Trophoblast cell (in vitro differentiated cells and primary cell): ENCODE measurements at regions not wholly inside any gene's neighbourhood (a gene's known extent, or its start where the extent isn't known, plus 50 kb on each side); places are given as distances from the start of the nearest gene placed in this dataset.

ENCODE experiments used
- DNase-seq, 2 donors: peaks; one replicate each; pipeline ENCODE4 v3.0.0-alpha.2; 2016
- H2AFZ ChIP-seq: 2 replicates; pipeline ENCODE4 v1.6.1; 2013; ENCODE audit warnings: low read length, moderate library complexity, mild to moderate bottlenecking; ENCODE audit not compliant: insufficient read depth, poor library complexity
- H2AK5ac ChIP-seq: 2 replicates; pipeline ENCODE4 v1.6.1; 2013; ENCODE audit warnings: mild to moderate bottlenecking, low read length
- H2BK120ac ChIP-seq: 2 replicates; pipeline ENCODE4 v1.6.1; 2013; ENCODE audit warnings: low read length, mild to moderate bottlenecking, moderate library complexity; ENCODE audit not compliant: insufficient read depth, poor library complexity
- H2BK12ac ChIP-seq: 2 replicates; pipeline ENCODE4 v1.6.1; 2013; ENCODE audit warnings: mild to moderate bottlenecking, low read length, moderate library complexity
- H2BK5ac ChIP-seq: 2 replicates; pipeline ENCODE4 v1.6.1; 2013; ENCODE audit warnings: low read length, low read depth, moderate library complexity, mild to moderate bottlenecking; ENCODE audit not compliant: poor library complexity
- H3K14ac ChIP-seq: 2 replicates; pipeline ENCODE4 v1.6.1; 2013; ENCODE audit warnings: mild to moderate bottlenecking, low read length
- H3K18ac ChIP-seq: 2 replicates; pipeline ENCODE4 v1.6.1; 2013; ENCODE audit warnings: mild to moderate bottlenecking, low read length
- H3K23ac ChIP-seq: 2 replicates; pipeline ENCODE4 v1.6.1; 2013; ENCODE audit warnings: low read length
- H3K27ac ChIP-seq: 2 replicates; pipeline ENCODE4 v1.5.1; 2013; ENCODE audit warnings: low read depth, mild to moderate bottlenecking, inconsistent platforms, low read length, moderate library complexity
- H3K27me3 ChIP-seq: 2 replicates; pipeline ENCODE4 v1.6.1; 2013; ENCODE audit warnings: inconsistent platforms, mild to moderate bottlenecking, low read length, moderate library complexity; ENCODE audit not compliant: insufficient read depth
- H3K36me3 ChIP-seq, 2 experiments: 1 replicate in 1 of 2; 2 replicates in 1 of 2; pipeline ENCODE4 v1.6.1; 2013; ENCODE audit warnings: low read length in 2 of 2, mild to moderate bottlenecking in 2 of 2, moderate library complexity in 1 of 2; ENCODE audit not compliant: insufficient read depth in 2 of 2, control insufficient read depth in 1 of 2
- H3K4ac ChIP-seq: 2 replicates; pipeline ENCODE4 v1.6.1; 2013; ENCODE audit warnings: low read depth, mild to moderate bottlenecking, low read length, moderate library complexity
- H3K4me1 ChIP-seq, 2 experiments: 1 replicate in 1 of 2; 2 replicates in 1 of 2; pipeline ENCODE4 v1.6.1; 2013; ENCODE audit warnings: low read length in 2 of 2, mild to moderate bottlenecking in 2 of 2, moderate library complexity in 1 of 2; ENCODE audit not compliant: insufficient read depth in 2 of 2, control insufficient read depth in 1 of 2
- H3K4me2 ChIP-seq: 2 replicates; pipeline ENCODE4 v1.6.1; 2013; ENCODE audit warnings: inconsistent platforms, mild to moderate bottlenecking, low read length, moderate library complexity
- H3K4me3 ChIP-seq: 2 replicates; pipeline ENCODE4 v1.5.1; 2013; ENCODE audit warnings: mild to moderate bottlenecking, low read depth, low read length, inconsistent platforms
- H3K79me1 ChIP-seq: one replicate; pipeline ENCODE4 v1.6.1; 2013; ENCODE audit warnings: low read length
- H3K79me2 ChIP-seq: 2 replicates; pipeline ENCODE4 v1.6.1; 2013; ENCODE audit warnings: low read length, mild to moderate bottlenecking; ENCODE audit not compliant: control insufficient read depth, insufficient read depth, poor library complexity
- H3K9ac ChIP-seq: 2 replicates; pipeline ENCODE4 v1.6.1; 2013; ENCODE audit warnings: mild to moderate bottlenecking, low read length
- H3K9me3 ChIP-seq: 2 replicates; pipeline ENCODE4 v1.6.1; 2013; ENCODE audit warnings: low read depth, mild to moderate bottlenecking, control low read depth, inconsistent platforms, low read length; ENCODE audit not compliant: insufficient read depth
- H4K12ac ChIP-seq: 2 replicates; pipeline ENCODE4 v1.6.1; 2013; ENCODE audit warnings: low read depth, mild to moderate bottlenecking, low read length, moderate library complexity
- H4K8ac ChIP-seq: 2 replicates; pipeline ENCODE4 v1.6.1; 2013; ENCODE audit warnings: low read depth, mild to moderate bottlenecking, low read length, moderate library complexity
- H4K91ac ChIP-seq: one replicate; pipeline ENCODE4 v1.6.1; 2013; ENCODE audit warnings: low read depth, mild to moderate bottlenecking, low read length, moderate library complexity
- WGBS: extraction: QIAGEN DNeasy Blood & Tissue Kit; methylation state at CpG from one replicate; pipeline ENCODE4 v1.1.7; 2013; ENCODE audit warnings: missing lambda C conversion rate; ENCODE audit not compliant: insufficient read length, insufficient coverage; ENCODE audit errors: extremely low coverage; 5-methylcytosine and 5-hydroxymethylcytosine counted together

DNA sequence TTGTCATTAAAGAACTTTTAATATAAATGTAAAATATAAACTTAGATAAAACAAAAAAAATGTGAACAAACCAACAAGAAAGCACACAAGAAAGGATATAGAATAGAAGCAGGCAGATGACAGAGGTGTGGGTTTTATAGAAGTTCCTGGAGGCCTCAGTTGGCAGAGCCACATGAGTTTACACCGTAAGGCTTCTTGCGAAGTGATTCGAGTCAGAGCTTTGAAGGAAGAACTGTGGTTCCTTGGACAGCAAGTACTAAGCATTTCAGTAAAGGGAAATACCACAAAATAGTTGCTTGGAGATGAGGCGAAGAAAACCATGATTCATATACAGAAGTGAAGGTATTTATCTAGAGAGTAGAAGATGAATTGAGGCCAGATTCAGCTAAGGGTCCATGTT, 207.9 kb upstream of the EYA4 start:
- no peak overlapping the region for H2BK12ac ChIP-seq
- no peak overlapping the region for H2BK120ac ChIP-seq
- H3K18ac ChIP-seq, result no peak overlapping the region
- DNase-seq, result no peak
- H3K4ac ChIP-seq, result no peak overlapping the region
- H3K9ac ChIP-seq, result no peak overlapping the region
- no peaks in the 10 kb centered on the region for H3K36me3 ChIP-seq
- no peaks in the 10 kb centered on the region for H3K27me3 ChIP-seq
- no peak overlapping the region for H3K4me2 ChIP-seq
- no peak overlapping the region for H3K27ac ChIP-seq
- H2AFZ ChIP-seq, result no peak overlapping the region
- no peak overlapping the region for H3K4me3 ChIP-seq
- H2AK5ac ChIP-seq, result no peak overlapping the region
- H3K14ac ChIP-seq, result no peak overlapping the region
- no peak overlapping the region for H4K91ac ChIP-seq
- H3K79me1 ChIP-seq, result no peaks in the 10 kb centered on the region
- H3K4me1 ChIP-seq, result no peaks in the 10 kb centered on the region
- H2BK5ac ChIP-seq, result no peak overlapping the region
- no peak overlapping the region for H4K12ac ChIP-seq
- no peaks in the 10 kb centered on the region for H3K9me3 ChIP-seq
- no CpG with 5 or more reads among the region's 4 CpGs for WGBS
- no peak overlapping the region for H4K8ac ChIP-seq
- H3K79me2 ChIP-seq, result no peaks in the 10 kb centered on the region
- H3K23ac ChIP-seq, result no peak overlapping the region

DNA sequence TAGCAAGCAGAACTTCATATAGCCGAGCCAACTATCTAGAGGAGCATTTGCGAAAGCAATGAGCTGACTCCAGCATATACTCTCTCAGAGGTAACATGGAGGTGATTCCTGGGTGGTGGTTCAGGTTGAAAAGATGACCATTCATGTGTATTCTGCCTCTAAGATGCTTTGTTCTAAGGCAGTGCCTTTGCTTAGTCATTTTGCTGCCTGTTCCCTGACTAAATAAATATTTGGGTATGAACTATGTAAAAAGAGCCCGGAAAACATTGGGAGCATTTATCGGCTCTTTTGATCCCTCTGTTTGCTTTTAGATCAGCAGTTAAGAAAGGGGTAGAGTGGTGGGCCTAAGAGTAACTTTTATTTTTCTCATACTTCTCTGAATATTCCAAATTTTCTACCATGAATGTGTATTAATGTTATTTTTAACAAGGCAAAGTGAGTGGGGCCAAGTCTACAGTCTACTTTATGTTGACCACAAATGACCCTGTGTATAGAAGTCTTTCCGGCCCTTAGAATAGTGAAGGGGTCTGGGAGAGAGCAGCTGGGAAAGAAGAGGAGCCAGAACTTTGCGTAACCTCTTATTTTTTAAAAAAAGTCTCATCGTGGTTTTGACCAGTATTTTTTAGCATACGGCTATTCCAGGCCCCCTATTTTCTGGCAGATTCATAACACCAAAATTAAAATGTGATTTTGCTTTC, 206.5 kb upstream of the EYA4 start:
- Histone ChIP-seq H3K9me3 (no peaks in the 10 kb centered on the region), H3K4me1 (no peaks in the 10 kb centered on the region), H3K4ac (no peak overlapping the region), H2BK120ac (no peak overlapping the region), H2AK5ac (no peak overlapping the region), H3K23ac (no peak overlapping the region), H3K27me3 (no peaks in the 10 kb centered on the region), H3K18ac (no peak overlapping the region), H3K27ac (no peak overlapping the region), H4K8ac (no peak overlapping the region), H3K4me2 (no peak overlapping the region), H3K4me3 (no peak overlapping the region), H3K79me2 (no peaks in the 10 kb centered on the region), H3K79me1 (no peaks in the 10 kb centered on the region), H4K91ac (no peak overlapping the region), H2BK5ac (no peak overlapping the region), H4K12ac (no peak overlapping the region), H3K9ac (no peak overlapping the region), H2AFZ (no peak overlapping the region), H3K36me3 (no peaks in the 10 kb centered on the region), H3K14ac (no peak overlapping the region), H2BK12ac (no peak overlapping the region)
- DNase-seq, result no peak
- no CpG with 5 or more reads among the region's 8 CpGs for WGBS

DNA sequence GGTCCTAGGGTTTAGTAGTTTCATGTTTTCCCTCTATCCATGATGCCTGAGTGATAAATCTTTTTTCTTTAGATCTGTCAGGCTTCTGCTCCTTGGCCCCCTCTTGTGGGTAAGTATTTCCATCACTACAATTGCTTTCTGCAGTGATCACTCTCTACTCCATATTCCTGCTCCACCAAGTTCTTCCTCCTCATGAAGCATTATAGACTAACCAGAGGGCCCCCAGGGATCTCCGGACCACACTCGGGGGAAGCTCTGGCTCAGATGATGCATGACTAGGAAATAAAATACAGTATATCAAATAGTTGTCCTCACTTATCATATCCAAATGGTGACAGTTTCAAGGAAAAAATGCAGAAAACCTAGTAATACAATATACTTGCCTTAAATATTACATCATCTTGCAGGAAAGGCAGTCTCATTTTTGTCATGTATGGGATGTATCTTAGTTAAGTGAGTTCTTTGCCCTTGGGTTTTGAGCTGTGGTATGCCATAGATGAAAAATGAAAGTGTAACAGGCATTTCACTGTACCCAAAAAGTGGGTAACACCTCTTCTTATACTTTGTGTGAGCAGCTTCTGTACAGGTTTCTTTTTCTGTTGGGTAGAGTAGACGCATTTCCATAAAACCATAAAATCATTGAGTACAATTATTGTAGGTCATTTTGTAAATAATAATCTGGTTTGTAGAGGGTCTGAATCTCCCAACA, 200.9 kb upstream of the EYA4 start:
- peak in 1 of 2 donors; percentile 36 for DNase-seq
- no peaks in the 10 kb centered on the region for H3K9me3 ChIP-seq
- no peak overlapping the region for H2BK120ac ChIP-seq
- H3K4ac ChIP-seq, result no peak overlapping the region
- no peak overlapping the region for H4K8ac ChIP-seq
- H3K27ac ChIP-seq, result no peak overlapping the region
- no peak overlapping the region for H3K4me3 ChIP-seq
- no CpG with 5 or more reads among the region's 3 CpGs for WGBS
- H3K14ac ChIP-seq, result no peak overlapping the region
- H4K12ac ChIP-seq, result no peak overlapping the region
- no peak overlapping the region for H3K9ac ChIP-seq
- no peak overlapping the region for H3K4me2 ChIP-seq
- no peaks in the 10 kb centered on the region for H3K79me1 ChIP-seq
- no peak overlapping the region for H3K23ac ChIP-seq
- no peak overlapping the region for H2BK12ac ChIP-seq
- H2AFZ ChIP-seq, result no peak overlapping the region
- H4K91ac ChIP-seq, result no peak overlapping the region
- no peaks in the 10 kb centered on the region for H3K4me1 ChIP-seq
- no peaks in the 10 kb centered on the region for H3K36me3 ChIP-seq
- H3K27me3 ChIP-seq, result no peaks in the 10 kb centered on the region
- H3K79me2 ChIP-seq, result no peaks in the 10 kb centered on the region
- no peak overlapping the region for H2BK5ac ChIP-seq
- H3K18ac ChIP-seq, result no peak overlapping the region
- no peak overlapping the region for H2AK5ac ChIP-seq

DNA sequence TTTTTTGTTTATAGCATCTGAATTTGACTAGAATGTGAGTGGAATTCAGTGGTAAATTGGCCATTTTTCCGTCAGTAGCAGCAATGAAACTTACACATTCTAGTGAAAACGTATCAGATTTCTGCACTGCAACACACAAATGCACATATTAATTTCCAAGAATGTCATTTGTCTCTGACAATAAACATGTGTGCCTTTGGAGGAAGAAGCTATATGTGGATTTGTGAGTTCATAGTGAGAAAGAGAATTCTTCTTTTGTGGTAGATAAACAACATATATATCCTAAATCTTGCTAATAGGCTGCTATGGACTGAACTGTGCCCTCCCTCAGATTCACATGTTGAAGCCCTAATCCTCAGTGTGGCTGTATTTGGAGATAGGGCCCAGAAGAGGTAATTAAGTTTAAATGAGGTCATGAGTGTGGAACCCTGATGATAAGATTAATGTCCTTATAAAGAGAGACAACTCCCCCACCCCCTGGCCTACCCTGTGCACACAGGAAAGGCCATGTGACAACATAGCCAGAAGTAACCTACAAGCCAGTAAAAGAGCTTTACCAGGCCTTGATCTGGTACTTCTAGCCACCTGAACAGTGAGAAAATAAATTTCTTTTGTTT, 200.2 kb upstream of the EYA4 start:
- Histone ChIP-seq H3K79me2 (no peaks in the 10 kb centered on the region), H3K79me1 (no peaks in the 10 kb centered on the region), H4K8ac (no peak overlapping the region), H3K36me3 (no peaks in the 10 kb centered on the region), H4K12ac (no peak overlapping the region), H2BK120ac (no peak overlapping the region), H3K14ac (no peak overlapping the region), H3K4ac (no peak overlapping the region), H3K4me3 (no peak overlapping the region), H3K4me2 (no peak overlapping the region), H3K18ac (no peak overlapping the region), H3K27ac (no peak overlapping the region), H3K23ac (no peak overlapping the region), H2BK5ac (no peak overlapping the region), H2BK12ac (no peak overlapping the region), H3K27me3 (no peaks in the 10 kb centered on the region), H2AFZ (no peak overlapping the region), H3K9ac (no peak overlapping the region), H3K9me3 (no peaks in the 10 kb centered on the region), H4K91ac (no peak overlapping the region), H3K4me1 (no peaks in the 10 kb centered on the region), H2AK5ac (no peak overlapping the region)
- DNase-seq, result no peak
- no CpG with 5 or more reads among the region's 2 CpGs for WGBS
